MG63 (cell line): ENCODE measurements at regions not wholly inside any gene's neighbourhood (a gene's known extent, or its start where the extent isn't known, plus 50 kb on each side); places are given as distances from the start of the nearest gene placed in this dataset.
A peak's percentile ranks its signal among the peaks of the same experiment; 100 is the strongest.

Source experiments
- DNase-seq: peaks from one replicate; pipeline ENCODE4 v3.0.0-alpha.2; 2020
- H3K27me3 ChIP-seq: fragments of 250-450 bp; sonication (Bioruptor Pico); 2 replicates; pipeline ENCODE4 v1.5.1; 2020; ENCODE audit warnings: mild to moderate bottlenecking, moderate library complexity
- H3K36me3 ChIP-seq: fragments of 250-450 bp; sonication (Bioruptor Pico); 2 replicates; pipeline ENCODE4 v1.5.1; 2020; ENCODE audit warnings: mild to moderate bottlenecking, moderate library complexity
- H3K4me3 ChIP-seq: fragments of 250-450 bp; sonication (Bioruptor Pico); 2 replicates; pipeline ENCODE4 v1.5.1; 2020; ENCODE audit warnings: mild to moderate bottlenecking, moderate library complexity
- H3K9me3 ChIP-seq: fragments of 250-450 bp; sonication (Bioruptor Pico); 2 replicates; pipeline ENCODE4 v1.5.1; 2020; ENCODE audit warnings: mild to moderate bottlenecking, moderate library complexity

DNA sequence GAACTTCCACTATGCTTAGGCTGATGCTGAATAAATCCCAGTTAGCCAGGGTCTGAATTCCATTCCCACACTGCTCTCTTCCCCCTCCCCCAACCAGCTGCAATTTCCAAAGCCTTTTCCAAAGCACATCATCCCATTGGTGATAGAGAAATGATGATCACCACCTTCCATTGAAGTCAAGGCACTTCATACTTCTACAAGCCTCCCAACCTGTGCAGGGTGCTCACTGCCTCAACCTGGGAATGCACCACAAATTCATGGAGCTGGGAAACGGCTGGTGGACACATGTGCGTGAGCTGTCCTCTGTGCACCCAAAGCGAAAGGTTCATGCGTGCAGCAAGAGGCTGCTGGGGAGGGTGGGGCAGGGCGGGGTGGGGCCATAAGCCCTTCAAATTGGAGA, 302.7 kb upstream of the IRX3 start:
- Histone ChIP-seq H3K4me3 (no peak overlapping the region), H3K9me3 (no peaks in the 10 kb centered on the region), H3K36me3 (no peaks in the 10 kb centered on the region), H3K27me3 (no peaks in the 10 kb centered on the region)
- DNase-seq, result no peak

DNA sequence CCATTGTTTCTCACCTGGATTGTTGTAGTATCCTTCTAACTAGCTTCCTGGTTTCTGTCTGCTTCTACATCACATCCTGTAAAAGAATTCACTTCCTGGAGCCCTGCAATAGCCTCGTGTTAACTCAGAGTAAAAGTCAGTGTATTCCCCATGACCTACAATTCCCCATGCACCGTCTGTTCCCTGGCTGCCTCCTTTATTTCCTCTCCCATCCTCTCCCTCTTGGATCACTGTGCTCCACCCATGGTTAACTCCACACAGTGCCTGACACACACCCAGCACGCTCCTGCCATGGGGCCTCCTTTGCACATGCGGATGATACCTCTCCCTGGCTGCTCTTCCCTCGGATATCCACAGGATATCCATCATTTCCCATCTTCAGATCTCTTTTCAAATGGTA, 301.4 kb upstream of the IRX3 start:
- Histone ChIP-seq H3K9me3 (no peaks in the 10 kb centered on the region), H3K36me3 (no peaks in the 10 kb centered on the region), H3K27me3 (no peaks in the 10 kb centered on the region), H3K4me3 (no peak overlapping the region)
- DNase-seq, result no peak

DNA sequence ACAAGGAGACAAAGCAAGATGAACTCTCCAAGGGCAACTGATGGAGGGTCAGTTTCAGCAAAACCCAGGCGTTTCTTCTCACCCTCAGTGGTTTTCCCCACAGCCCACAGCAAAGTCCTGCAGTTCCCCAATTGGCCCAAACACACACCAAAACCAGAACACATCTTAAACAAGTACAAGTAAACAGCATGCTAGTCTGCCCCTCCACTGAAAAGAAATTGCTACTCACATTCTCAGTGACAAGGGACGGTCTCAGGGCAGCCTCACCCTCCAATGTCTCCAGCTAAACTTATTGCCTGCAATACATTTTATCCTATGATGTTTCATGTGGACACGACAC, 300.6 kb upstream of the IRX3 start:
- no peak for DNase-seq
- Histone ChIP-seq H3K36me3 (no peaks in the 10 kb centered on the region), H3K4me3 (no peak overlapping the region), H3K9me3 (no peaks in the 10 kb centered on the region), H3K27me3 (no peaks in the 10 kb centered on the region)

DNA sequence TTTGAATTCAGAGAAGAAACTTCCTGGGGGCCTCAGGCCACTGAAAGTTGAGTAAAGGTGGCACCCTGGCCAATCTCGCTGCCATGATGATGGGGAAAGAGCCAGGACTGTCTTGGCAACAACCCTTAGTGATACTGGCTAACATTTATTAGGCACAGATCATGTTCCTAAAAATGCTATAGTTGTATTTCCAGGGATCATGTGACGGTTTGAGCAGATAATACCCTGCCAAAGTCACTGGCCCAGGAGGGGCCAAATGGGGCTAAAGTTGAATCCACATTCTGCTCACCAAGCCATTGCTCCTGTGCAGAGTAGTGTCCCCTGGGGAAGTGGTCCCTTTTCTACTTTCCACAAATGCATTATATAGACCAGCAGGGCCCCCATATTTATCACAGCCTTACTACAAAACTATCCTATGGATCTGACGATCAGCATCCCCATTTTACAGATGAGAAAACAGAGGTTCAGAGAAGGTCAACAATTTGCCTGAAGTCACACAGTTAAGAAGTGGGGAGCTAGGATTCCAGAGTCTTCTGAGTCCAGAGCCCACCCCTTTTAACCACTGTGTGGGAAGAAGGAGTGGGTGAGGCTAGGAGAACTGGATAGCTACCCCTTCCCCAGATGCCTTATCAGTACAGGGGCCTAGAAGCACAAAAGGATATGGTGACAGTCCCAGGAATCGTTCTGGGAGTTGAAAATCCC, 300.0 kb upstream of the IRX3 start:
- Histone ChIP-seq H3K27me3 (no peaks in the 10 kb centered on the region), H3K9me3 (peaks cover 3% of the 10 kb centered on the region; the same call in 1 of the 2 replicates), H3K4me3 (no peak overlapping the region), H3K36me3 (no peaks in the 10 kb centered on the region)
- DNase-seq, result no peak

DNA sequence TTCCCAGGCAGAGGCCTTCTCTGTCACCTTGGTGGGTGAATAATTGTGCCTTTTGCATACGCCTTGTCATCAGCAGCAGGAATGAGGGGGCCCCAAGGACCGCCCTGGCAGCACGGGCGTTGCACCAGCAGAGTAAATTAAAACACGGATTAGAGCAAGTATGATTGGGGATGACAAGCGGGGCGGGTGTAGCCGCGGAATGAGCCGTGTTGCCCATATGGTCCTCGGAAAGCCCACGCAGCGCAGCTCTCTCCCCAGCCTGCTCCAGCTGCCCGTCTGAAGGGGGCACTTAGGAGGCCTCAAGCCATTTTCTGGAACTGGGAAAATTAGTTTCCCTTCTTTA, 299.4 kb upstream of the IRX3 start:
- Histone ChIP-seq H3K27me3 (no peaks in the 10 kb centered on the region), H3K36me3 (no peaks in the 10 kb centered on the region), H3K9me3 (peaks cover 4% of the 10 kb centered on the region; the same call in 1 of the 2 replicates), H3K4me3 (no peak overlapping the region)
- DNase-seq, result no peak

DNA sequence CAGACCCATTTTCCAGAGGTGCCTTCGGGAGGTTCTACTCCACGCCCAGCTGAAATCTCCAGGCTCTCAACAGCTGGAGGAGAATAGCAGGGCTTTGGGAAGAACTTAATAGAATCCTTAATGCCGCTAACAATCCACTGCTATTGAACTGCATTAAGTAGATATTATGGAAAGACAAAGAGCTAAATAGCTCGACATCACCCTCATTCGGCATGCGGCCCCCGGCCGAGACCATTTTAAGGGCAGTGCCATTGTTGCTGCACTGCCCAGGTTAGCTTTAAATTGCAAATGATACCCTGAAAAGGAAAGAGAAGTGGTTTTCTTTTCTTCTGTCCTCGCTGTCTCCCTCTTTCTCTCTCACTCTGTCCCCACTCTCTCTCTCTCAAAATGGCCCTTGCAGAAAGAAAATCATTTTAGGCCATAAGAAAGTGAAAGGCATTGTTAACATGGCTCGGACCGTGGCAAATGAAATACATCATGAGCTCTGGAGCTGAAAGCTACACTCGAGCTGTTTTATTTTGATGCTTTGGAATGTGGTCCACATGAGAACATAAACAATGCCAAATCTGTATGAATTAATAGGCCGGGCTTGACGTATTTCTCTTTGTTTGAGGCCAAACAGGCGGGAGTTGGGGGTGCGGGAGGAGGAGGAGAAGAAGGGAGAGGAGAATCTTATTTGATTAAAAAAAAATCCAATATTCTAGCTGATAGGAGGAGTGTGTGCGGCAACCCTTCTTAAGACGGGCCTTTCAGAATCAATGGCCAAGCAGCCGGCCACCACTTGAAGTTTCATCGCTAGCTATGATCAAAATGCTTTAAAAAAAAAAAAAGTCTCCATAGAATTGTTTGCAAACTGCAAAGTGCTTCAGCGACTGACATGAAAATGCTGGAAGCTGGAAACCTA, 298.8 kb upstream of the IRX3 start:
- Histone ChIP-seq H3K9me3 (peaks cover 4% of the 10 kb centered on the region; the same call in 1 of the 2 replicates), H3K4me3 (no peak overlapping the region), H3K27me3 (no peaks in the 10 kb centered on the region), H3K36me3 (no peaks in the 10 kb centered on the region)
- DNase-seq, result no peak

DNA sequence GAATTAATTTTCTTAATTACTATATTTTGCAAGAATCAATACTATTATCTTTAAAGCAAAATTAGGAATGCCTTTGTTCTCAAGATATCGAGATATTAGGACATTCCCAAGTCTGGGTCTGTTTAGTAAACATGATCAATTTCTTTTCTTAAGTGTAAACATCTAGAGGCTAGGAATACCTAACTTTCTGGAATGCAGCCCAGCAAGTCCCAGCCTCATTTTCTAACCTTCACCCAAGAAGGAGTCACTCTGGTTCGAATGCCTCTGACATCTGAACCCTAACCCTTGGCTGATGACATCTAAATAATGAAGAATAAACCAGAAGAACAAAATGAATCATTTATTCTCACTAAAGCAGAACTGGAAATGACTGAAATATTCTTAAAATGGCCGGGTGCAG, 297.5 kb upstream of the IRX3 start:
- DNase-seq, result no peak

DNA sequence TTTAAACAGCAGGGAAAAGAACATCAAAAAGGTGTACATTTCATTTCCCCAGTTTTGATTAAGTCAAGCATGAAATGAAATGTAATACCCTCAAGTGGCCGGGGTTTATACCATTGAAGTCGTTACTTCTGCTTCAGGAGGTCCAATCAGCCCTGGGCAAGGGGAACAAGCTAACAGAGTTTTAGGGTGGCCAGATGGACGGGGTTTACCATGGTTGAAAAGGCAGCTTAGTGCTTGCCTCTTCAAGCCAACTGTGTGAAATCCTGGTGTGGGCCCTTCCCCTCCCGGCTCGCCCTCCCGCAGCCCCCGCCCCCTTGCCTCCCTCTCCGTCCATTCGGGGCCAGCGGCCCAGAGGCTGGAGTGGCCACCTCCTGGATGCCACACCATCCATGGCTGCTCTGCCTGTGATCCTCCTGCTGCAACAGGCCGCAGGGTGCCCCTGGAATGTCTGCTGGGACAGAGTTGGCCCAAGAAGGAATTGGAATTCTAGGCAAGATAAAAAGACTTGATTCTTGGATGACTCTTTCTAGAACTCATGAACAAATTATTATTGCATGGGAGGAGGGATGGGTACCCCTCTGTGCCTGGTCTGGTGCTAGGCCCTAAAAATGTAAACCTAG, 296.2 kb upstream of the IRX3 start:
- Histone ChIP-seq H3K27me3 (no peaks in the 10 kb centered on the region), H3K36me3 (no peaks in the 10 kb centered on the region), H3K9me3 (peaks cover 4% of the 10 kb centered on the region), H3K4me3 (no peak overlapping the region)
- DNase-seq, result no peak

More for the DNA sequence above, 297.5 kb upstream of the IRX3 start:
- peaks cover 4% of the 10 kb centered on the region for H3K9me3 ChIP-seq
- H3K36me3 ChIP-seq, result no peaks in the 10 kb centered on the region
- no peaks in the 10 kb centered on the region for H3K27me3 ChIP-seq
- no peak overlapping the region for H3K4me3 ChIP-seq

DNA sequence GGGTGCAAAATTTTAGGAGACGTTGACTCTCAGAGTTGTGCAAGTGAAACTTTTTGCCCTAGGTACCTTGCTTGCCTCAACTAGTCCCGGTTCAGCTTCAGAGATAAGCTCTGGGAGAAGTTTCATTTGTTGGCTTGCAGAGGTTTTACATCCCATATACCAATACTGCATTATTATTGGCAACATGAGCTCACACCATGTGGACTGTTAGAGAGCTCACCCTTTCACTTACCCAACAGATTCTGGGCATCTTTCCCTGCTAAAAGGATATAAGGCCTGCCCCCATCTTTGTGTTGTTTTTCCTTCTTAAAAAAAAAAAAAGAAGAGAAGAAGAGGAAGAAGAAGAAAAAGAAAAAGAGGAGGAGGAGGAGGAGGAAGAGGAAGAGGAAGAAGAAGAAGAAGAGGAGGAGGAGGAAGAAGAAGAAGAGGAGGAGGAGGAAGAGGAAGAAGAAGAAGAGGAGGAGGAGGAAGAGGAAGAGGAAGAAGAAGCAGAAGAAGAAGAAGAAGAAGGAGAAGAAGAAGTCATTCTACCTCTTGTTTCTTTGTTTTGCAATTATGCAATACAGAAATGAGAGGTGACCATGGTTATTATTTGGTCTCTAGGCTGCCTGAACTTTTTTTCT, 292.6 kb upstream of the IRX3 start:
- Histone ChIP-seq H3K27me3 (no peaks in the 10 kb centered on the region), H3K9me3 (peaks cover 4% of the 10 kb centered on the region), H3K4me3 (no peak overlapping the region), H3K36me3 (no peaks in the 10 kb centered on the region)
- DNase-seq, result no peak

DNA sequence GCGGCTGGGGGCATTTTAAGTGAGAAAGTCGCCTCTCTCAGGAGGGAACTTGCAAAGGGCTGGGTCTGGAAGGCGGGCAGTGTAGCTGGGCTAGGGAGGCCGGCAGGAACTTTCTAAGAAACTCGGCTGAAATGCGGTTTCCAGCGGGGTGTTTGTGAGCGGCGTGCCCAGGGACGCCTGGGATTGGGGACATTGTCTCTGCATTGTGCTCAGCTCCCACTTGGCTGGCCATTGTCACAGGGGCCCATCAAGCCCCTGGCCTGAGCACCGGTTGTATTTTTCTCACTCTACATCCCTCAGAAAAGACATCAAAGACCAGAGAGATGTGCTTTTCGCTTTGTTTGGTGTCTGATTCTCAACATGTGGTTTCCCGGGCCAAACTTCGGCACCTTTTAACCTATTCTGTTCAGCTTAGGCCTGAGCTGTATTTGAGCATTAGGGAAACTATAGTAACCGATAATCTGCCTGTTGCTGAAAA, 291.1 kb upstream of the IRX3 start:
- no peaks in the 10 kb centered on the region for H3K36me3 ChIP-seq
- H3K4me3 ChIP-seq, result no peak overlapping the region
- peaks cover 4% of the 10 kb centered on the region for H3K9me3 ChIP-seq
- no peak for DNase-seq
- H3K27me3 ChIP-seq, result no peaks in the 10 kb centered on the region

DNA sequence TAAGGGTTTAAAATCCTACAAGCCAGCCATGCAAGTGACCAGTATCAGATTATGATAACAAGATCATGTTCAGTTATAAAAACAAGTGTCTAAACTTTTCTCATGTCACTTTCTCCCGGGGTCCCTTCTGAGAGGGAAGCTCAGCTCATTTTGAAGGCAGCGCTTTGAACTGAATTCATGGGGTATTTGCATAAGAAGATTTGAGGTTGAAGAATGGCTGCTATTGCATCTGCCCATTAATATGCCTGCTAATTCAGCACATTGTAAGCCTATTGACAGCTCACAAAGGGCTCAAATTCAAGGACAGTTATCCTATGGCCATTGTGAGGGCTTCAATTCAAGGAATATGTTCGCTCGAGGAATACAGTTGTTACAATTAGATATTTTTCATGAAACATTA, 290.2 kb upstream of the IRX3 start:
- peaks cover 3% of the 10 kb centered on the region for H3K9me3 ChIP-seq
- H3K27me3 ChIP-seq, result no peaks in the 10 kb centered on the region
- DNase-seq, result no peak
- H3K36me3 ChIP-seq, result no peaks in the 10 kb centered on the region
- no peak overlapping the region for H3K4me3 ChIP-seq

DNA sequence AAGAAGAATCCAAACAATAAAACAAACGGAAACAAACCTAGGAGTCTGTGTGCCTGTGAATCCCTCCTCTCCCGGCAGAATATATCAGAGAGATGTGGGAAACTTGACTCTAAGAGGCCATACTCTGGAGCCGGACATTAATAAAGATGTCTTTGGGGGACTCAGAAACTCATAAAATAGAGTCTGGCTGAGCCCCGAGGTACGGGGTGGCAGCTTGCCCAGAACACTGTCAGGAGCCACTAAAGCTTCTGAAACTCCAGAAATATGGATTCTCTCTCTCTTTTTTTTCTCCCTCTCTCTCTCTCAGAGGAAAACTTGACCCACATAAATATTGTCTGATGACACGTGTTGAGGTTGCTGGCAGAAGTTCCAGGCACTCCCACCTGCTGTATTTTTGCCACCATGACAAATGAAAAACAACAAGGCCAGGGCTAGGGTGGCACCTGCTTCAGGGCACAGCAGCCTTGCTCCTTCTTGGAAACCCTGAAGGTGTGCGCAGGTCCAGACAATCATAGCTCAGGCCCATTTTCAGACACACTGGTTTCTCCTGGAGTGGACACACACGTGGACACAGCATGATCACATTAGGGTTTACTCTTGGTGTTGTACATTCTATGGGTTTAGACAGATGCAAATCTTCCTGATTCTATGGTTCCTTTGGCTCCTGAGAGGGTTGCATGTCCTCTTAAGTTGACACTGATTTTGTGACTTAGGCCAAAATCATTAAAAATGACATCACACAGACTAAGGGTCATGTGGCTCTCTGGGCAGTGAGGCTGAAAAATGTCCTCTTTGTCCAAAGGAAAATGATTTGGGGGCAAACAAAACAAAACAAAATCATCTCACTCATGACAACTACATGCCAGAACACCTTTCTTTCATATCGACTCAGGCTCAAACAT, 282.6 kb upstream of the IRX3 start:
- H3K27me3 ChIP-seq, result no peaks in the 10 kb centered on the region
- H3K9me3 ChIP-seq, result no peaks in the 10 kb centered on the region
- H3K4me3 ChIP-seq, result no peak overlapping the region
- H3K36me3 ChIP-seq, result no peaks in the 10 kb centered on the region
- peak; percentile 44 for DNase-seq

DNA sequence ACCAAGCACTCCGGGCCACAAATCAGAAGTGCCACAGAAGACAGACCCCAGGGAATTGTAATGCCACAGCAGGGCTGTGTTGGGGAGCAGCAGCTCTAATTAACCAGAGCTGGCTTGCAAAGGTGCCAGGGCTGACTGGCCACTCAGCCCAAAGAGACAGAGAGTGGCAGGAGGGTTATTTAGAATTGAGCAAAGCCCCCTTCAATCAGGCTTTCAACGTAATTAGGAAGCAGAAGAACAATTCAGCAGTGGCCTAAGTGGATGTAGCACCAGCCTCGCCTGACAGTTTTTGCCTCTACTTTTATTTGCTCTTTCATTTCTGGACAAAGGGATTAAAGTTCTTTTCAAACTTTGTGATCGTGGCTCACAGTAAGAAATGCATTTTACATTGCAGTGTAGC, 278.3 kb upstream of the IRX3 start:
- H3K4me3 ChIP-seq, result no peak overlapping the region
- no peaks in the 10 kb centered on the region for H3K9me3 ChIP-seq
- DNase-seq, result no peak
- no peaks in the 10 kb centered on the region for H3K36me3 ChIP-seq
- no peaks in the 10 kb centered on the region for H3K27me3 ChIP-seq

DNA sequence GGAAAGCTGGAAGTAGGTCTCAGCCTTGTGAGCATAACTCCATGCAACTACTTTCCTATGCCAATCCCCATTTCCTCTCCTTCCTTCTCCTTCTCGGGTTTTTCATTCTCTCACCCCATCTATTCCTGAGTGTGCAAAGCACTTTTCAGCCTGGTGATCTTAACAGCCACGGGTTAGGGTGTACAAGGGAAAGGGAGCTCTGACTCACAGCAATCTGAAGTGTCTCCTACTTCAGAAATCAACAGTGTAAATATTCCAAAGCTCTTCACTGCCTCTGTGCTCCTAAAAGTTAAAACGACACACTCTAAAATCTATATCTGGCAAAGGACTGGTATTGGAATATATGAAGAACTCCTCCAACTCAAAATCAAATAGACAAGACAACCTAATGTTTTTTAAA, 268.0 kb upstream of the IRX3 start:
- no peaks in the 10 kb centered on the region for H3K36me3 ChIP-seq
- no peak overlapping the region for H3K4me3 ChIP-seq
- H3K27me3 ChIP-seq, result no peaks in the 10 kb centered on the region
- H3K9me3 ChIP-seq, result peaks cover 20% of the 10 kb centered on the region
- no peak for DNase-seq

DNA sequence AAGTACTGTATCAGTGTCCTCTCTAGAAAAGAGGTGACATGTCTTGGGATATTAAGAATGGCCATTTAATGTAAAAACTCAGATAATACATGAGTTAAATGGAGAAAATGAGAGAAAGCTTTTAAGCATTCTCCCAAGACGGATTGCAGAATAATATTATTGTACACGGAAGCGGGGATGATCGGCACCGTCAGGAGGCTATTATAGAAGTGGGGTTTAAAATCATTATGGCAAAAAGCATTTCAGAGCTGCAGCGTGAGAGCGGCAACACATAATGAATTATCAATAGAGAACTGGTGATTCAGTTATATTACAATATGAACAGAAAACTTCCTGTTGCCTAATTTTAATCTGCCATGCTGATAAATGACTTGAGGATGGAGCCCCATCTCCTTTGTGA, 261.7 kb upstream of the IRX3 start:
- DNase-seq, result no peak
- Histone ChIP-seq H3K36me3 (no peaks in the 10 kb centered on the region), H3K27me3 (no peaks in the 10 kb centered on the region), H3K9me3 (no peaks in the 10 kb centered on the region), H3K4me3 (no peak overlapping the region)

DNA sequence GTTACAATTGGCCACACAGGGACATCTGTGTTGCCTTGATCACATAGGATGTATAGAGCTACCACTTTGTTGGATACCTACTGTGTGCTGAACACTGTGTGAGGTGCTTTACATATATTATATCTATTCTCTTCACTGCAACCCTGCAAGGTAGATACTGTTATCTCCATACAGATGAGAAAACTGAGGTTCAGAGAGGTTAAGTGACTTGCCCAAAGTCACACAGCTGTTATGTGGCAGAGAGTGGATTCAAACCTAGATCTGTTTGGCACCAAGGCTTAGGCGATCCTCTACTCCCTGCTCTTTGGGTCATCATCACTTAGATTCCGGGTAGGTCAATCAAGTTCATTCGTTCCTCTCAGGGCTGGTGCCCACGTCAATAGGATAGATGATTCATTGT, 260.5 kb upstream of the IRX3 start:
- Histone ChIP-seq H3K4me3 (no peak overlapping the region), H3K36me3 (no peaks in the 10 kb centered on the region), H3K9me3 (no peaks in the 10 kb centered on the region), H3K27me3 (no peaks in the 10 kb centered on the region)
- no peak for DNase-seq
